ENCODE measurements at regions not wholly inside any gene's neighbourhood (a gene's known extent, or its start where the extent isn't known, plus 50 kb on each side); places are given as distances from the start of the nearest gene placed in this dataset.

DNA sequence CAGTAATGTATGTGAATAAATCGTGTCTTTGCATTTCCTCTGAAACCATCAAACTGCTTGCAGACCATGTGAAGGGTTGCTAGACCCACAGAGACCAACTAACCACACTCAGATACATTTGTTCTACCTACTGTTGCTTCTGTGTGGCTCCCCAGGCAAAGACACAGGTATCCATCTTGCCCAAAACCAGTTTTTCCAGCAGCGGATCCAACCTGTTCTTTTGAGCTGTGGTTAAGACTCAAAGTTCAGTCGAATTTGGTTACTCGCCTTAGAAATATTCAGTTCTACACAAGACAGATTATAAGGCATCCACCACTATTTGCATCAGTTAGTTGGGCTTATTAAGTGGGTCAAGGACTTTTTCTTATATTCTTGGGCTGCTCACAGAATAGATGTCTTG, 276.2 kb upstream of the EPHA4 start:
- H3K27ac ChIP-seq: no peak overlapping the region
- no peak for TF ChIP-seq POLR2A (IDR thresholded peaks at IDR 0.05)
- H3K4me1 ChIP-seq: no peaks in the 10 kb centered on the region
- intact Hi-C loops (cut with DNase I; ENCODE audit: low total_unique reads): no loop called here
- no peak for DNase-seq
- no peak overlapping the region for H3K4me3 ChIP-seq
- H3K36me3 ChIP-seq (ENCODE audit: low read depth, missing control alignments): no peaks in the 10 kb centered on the region
- no peaks in the 10 kb centered on the region for H3K9me3 ChIP-seq
- 96 to 97% methylated on average over 4 of the region's 4 CpGs for WGBS, 2 donors
- no peaks in the 10 kb centered on the region for H3K27me3 ChIP-seq

DNA sequence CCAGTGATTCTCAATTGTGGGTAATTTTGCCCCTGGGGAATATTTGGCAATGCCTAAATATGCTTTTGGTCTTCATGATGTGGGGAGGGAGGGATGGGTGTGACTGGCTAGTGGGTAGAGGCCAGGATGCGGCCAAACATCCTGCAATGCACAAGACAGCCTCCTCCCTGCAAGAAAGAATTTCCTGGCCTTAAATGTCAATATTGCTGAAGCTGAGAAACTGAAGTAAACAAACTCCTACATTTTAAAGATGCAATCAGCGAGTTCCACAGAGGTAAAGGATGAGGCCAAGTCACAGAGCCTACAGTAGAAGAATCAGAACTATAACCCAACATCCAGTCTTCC, 272.9 kb upstream of the EPHA4 start:
- no peaks in the 10 kb centered on the region for H3K27me3 ChIP-seq
- WGBS, 2 donors: 72 to 80% methylated on average over 2 of the region's 2 CpGs
- intact Hi-C loops (cut with DNase I; ENCODE audit: low total_unique reads): no loop called here
- H3K4me3 ChIP-seq: no peak overlapping the region
- no peak overlapping the region for H3K27ac ChIP-seq
- H3K36me3 ChIP-seq (ENCODE audit: low read depth, missing control alignments): no peaks in the 10 kb centered on the region
- H3K4me1 ChIP-seq: no peaks in the 10 kb centered on the region
- H3K9me3 ChIP-seq: no peaks in the 10 kb centered on the region
- TF ChIP-seq, protein P1, sequence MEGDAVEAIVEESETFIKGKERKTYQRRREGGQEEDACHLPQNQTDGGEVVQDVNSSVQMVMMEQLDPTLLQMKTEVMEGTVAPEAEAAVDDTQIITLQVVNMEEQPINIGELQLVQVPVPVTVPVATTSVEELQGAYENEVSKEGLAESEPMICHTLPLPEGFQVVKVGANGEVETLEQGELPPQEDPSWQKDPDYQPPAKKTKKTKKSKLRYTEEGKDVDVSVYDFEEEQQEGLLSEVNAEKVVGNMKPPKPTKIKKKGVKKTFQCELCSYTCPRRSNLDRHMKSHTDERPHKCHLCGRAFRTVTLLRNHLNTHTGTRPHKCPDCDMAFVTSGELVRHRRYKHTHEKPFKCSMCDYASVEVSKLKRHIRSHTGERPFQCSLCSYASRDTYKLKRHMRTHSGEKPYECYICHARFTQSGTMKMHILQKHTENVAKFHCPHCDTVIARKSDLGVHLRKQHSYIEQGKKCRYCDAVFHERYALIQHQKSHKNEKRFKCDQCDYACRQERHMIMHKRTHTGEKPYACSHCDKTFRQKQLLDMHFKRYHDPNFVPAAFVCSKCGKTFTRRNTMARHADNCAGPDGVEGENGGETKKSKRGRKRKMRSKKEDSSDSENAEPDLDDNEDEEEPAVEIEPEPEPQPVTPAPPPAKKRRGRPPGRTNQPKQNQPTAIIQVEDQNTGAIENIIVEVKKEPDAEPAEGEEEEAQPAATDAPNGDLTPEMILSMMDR (IDR thresholded peaks at IDR 0.05): no peak
- no peak for TF ChIP-seq POLR2A (IDR thresholded peaks at IDR 0.05)
- no peak for DNase-seq

DNA sequence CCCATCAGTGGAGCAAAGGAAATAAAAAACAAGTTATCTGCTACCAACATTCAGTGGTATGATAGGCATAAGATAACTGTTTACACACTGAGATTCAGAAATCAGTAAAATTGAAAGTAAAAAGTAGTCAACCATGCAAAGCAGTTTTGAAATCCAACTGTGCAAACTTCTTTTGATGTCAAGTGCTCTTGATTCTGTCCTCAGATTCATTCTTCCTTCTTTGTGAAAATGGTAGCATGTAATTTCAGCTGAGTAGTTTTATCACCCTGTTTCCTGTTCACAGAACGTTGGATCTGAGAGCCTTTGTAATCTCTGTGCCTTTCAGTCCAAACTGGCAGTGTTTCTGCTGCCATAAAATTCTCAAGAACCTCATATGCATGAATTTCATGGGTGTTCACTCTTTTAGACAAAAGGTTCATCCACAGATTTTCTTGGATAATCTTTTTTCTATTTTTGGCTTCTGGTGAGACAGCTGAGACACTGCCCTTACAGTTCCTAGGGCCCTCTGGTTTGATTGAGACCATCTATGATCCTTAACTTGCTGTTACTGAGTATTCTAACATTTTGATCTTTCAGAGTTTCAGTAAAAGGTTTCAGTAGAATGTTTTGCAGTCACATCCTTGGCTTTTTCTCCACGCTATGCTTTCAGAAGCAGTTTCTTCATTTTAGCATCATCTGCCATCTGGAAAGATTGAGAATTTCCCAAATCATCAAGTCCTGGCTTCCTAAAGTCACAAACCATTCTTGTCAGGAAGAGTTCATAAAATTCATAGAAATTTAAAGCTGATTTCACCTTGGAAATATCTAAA, 272.3 kb upstream of the EPHA4 start:
- TF ChIP-seq, protein P1 (IDR thresholded peaks at IDR 0.05): no peak
- TF ChIP-seq POLR2A (IDR thresholded peaks at IDR 0.05): no peak
- H3K36me3 ChIP-seq (ENCODE audit: low read depth, missing control alignments): no peaks in the 10 kb centered on the region
- no peaks in the 10 kb centered on the region for H3K9me3 ChIP-seq
- 44 to 49% methylated on average over 2 of the region's 2 CpGs for WGBS, 2 donors
- H3K27ac ChIP-seq: no peak overlapping the region
- no peaks in the 10 kb centered on the region for H3K27me3 ChIP-seq
- no peak for DNase-seq
- no peak overlapping the region for H3K4me3 ChIP-seq
- H3K4me1 ChIP-seq: no peaks in the 10 kb centered on the region
- intact Hi-C loops (cut with DNase I; ENCODE audit: low total_unique reads): no loop called here

DNA sequence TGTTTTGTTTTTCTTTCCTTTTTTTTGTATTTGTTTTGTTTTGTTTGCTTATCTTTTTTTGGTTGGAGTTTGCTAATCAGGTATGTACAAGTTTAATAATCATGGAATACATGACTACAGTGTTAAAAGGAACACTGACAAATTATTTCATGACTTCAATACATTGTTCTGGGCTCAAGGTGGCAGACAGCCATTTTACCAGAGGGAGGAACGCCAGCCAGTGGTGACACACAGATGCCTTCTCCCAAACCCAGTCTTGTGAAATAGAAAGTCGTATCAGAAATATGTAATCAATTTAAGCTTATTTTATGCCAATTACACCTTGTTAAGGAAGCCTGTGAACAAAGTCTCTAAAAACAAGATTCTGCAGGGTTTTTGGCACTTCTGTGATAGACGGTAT, 264.0 kb upstream of the EPHA4 start:
- H3K4me1 ChIP-seq: no peaks in the 10 kb centered on the region
- TF ChIP-seq, protein P1 (IDR thresholded peaks at IDR 0.05): no peak
- TF ChIP-seq POLR2A (IDR thresholded peaks at IDR 0.05): no peak
- H3K27ac ChIP-seq: no peak overlapping the region
- H3K4me3 ChIP-seq: no peak overlapping the region
- H3K36me3 ChIP-seq (ENCODE audit: low read depth, missing control alignments): no peaks in the 10 kb centered on the region
- H3K27me3 ChIP-seq: no peaks in the 10 kb centered on the region
- intact Hi-C loops (cut with DNase I; ENCODE audit: low total_unique reads): no loop called here
- WGBS, 2 donors: 60 to 73% methylated on average over 3 of the region's 3 CpGs
- no peak for DNase-seq
- no peaks in the 10 kb centered on the region for H3K9me3 ChIP-seq

DNA sequence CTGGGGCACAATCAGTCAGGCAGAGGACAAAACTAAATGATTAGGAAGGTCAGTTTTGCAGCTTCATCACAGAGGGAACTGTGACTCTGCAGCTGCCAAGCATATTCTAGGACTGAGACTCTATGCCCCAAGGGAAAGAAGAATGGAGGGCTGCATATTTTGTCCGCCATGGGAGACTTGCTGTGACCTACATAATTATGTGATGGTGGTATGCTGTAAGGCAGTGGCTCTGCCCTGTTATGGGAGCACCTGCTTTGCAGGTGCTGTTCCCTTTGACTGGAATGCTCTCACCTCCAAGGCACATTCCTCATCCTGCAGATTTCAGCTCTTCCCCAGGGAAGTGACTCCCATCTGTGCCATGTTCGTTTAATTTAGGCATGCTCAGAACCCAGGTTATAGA, 261.9 kb upstream of the EPHA4 start:
- 70 to 85% methylated on average over 2 of the region's 2 CpGs for WGBS, 2 donors
- intact Hi-C loops (cut with DNase I; ENCODE audit: low total_unique reads): no loop called here
- no peaks in the 10 kb centered on the region for H3K9me3 ChIP-seq

More for the DNA sequence above, 261.9 kb upstream of the EPHA4 start:
- Histone ChIP-seq H3K36me3 (ENCODE audit: low read depth, missing control alignments) (no peaks in the 10 kb centered on the region), H3K4me1 (no peaks in the 10 kb centered on the region), H3K27me3 (no peaks in the 10 kb centered on the region), H3K27ac (no peak overlapping the region), H3K4me3 (no peak overlapping the region)
- no peak for TF ChIP-seq POLR2A (IDR thresholded peaks at IDR 0.05)
- TF ChIP-seq, protein P1 (IDR thresholded peaks at IDR 0.05): no peak
- no peak for DNase-seq
